ENCODE measurements at regions not wholly inside any gene's neighbourhood (a gene's known extent, or its start where the extent isn't known, plus 50 kb on each side); places are given as distances from the start of the nearest gene placed in this dataset.
"Not testable (repeated sequence)": the region's sequence is repeated elsewhere in the genome, so short reads cannot be mapped to it uniquely, and the experiment has no call there.

DNA sequence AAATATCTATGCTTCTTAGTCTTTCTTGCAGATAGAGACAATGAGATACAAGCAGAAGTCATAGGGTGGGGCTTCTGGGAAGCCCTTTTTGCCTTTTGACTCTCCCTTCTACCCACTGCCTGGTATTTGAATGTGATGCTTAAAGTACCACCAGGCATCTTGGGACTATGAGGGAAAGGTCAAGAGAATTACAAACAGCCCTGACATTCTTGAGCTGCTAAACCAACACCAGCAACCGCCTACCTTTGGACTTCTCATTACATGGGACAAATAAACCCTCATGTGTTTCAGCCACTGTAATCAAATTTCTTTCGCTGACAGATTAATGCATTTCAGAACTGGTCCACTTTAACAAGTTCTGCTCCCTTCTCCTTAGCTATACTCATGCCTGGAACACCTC, 112.8 kb downstream of the LUZP4 start:
- DNase-seq (ENCODE audit: low read depth, low spot score): no peak

DNA sequence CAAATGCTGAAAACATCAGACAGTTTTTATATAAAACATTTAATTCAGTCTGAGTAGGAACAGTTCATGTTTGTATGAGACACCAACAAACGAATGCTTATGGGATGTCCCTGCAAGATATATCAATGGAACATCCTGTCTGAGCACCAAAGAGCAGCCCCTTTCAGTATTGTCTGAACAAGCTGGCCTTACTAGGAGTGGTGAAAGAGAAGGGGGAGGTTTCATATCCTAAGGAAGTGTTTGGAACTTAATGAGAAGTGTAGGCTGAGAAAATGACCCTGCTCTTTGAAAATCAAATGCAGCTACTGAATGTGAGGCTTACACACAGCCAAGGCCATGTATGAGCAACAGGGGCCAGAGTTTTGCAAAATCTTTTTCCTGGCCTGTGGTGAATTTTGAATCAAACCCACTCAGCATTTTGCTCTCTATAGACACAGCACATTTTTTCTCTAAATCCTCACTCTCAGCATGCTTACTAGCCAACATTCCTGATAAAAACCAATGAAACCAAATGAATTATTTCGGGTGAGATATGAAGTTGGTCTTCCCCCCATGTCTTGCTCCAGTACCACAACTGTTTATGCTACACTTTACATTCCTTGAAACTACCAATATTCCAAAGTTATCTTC, 119.4 kb downstream of the LUZP4 start:
- DNase-seq (ENCODE audit: low read depth, low spot score): no peak

DNA sequence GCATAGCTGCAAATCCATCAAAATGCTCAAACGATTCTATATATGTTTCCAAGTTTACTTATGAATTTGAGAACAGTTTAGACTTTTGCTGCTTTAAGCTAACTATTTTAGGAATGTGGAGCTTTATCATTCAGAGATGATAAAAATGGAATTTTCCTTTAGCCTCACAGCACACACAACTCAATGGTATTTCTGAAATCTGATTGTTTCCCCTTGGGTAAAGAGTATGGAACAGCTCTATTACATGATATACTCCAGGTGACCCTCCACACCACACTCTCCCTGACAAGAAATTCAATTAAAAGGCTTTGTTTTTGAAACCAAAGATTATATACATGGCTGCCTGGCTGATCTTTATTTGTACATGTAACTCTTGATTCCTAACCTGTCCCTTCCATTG, 120.0 kb downstream of the LUZP4 start:
- DNase-seq (ENCODE audit: low read depth, low spot score): no peak

DNA sequence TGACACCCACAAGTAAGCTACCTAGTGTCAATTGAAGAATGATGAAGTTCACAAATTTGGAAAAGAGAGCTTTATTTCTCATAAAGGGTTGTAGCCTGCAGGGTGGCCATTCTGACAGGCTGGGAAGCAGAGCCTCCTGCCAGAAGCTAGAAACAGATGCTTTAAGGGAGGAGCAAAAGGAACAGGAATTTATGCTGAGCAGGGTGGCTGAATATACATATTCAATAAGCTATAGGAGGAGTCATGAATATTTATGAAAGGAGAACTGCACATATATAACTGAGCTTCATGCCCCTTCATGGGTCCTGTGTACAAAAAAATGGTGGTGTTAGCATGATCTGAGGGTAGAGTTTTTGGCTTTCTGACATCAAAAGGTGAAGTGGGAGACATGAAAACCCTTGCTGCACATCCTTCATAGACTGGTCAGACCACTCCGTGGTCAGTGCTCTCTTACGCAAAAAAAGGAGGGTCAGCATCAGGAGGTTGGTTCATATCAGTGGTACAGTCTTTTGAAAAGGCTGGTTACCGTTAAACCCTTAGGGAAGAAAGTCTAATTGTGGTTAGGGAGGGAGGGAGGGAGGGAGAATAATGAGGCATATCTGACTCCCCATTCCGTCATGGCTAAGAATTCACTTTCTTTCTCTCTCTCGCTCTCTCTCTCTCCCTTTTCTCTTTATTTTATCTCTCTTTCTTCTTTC, 121.4 kb downstream of the LUZP4 start:
- no peak for DNase-seq (ENCODE audit: low read depth, low spot score)

DNA sequence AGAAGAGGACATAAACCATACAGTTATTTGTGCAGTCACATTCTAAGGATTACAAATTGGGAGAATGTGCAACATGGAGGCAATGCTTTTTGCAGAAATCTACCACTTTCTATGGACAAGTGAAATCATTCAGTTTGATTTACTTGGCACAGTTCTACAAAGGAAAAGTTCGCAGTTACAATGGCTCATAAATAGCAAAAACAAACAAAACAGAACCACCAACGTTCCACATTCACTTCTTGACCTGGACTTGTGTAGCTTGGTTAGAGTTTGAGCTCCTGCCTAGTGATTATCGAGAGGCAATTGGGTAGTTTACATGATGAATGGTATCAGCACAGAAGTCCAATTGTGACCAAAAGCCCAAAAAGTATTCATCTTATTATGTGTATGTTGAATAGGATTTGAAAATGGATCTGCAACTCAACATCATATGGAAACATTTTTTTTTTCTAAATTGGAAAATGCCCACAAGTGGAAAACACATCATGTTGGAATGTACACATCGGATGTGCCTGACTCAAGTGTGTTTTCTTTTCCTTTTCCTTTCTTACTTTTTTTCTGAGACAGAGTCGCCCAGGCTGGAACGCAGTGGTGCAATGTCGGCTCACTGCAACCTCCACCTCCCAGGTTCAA, 123.8 kb downstream of the LUZP4 start:
- DNase-seq (ENCODE audit: low read depth, low spot score): peak; percentile 24

DNA sequence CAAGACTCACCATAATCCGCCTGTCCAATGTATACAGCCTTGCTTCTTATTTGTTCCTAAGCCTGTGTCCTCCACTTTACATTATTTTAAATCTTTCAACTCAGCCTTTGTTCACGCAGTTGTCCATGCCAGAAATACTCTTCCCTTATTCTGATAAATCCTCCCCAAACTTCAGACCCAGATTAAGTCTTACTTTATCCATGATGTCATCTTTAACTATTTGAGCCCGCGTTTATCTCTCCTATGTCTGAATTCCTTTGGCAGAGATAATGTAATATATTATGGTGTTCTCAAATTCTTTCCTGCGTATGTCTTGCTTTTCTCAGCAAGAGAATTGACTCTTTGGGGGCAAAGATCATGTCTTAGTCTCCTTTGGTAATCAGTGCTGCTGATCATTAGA, 129.6 kb downstream of the LUZP4 start:
- no peak for DNase-seq (ENCODE audit: low read depth, low spot score)

DNA sequence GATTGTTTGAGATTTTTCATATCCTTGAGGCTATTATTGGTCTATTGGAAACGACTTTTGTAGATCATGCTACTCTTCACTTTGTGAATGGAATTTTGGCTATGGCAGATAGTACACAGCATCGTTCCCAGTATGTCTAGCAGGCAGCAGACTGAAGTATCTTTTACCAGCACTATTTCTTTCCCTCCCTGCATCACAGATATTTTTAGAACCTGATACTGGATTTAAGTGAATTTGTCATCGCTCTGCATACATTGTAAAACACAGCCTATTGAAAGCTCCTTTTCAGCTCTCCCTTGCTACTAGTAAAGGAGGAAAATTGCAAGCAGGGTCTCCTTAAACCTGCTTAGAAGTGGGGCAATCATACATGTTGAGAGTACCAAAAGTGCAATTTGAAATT, 133.6 kb downstream of the LUZP4 start:
- DNase-seq (ENCODE audit: low read depth, low spot score): no peak

DNA sequence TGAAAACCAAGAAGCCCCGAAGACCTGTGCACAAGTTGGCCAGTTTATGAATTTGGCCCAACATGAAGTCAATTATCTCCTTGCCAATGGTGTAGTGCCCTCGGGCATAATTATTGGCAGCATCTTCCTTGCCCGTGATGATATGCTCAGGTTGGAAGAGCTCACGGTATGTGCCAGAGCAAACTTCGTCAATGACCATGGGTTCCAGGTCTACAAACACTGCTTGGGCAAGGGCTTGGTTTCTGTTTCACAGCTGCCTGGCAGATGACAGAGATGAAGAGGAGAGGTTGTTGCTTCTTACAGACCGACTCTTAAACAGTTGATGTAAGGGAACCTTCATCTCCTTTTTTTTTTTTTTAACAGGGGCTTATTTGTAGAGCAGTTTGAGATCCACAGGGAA, 135.6 kb upstream of the PLS3 start:
- DNase-seq (ENCODE audit: low read depth, low spot score): no peak

DNA sequence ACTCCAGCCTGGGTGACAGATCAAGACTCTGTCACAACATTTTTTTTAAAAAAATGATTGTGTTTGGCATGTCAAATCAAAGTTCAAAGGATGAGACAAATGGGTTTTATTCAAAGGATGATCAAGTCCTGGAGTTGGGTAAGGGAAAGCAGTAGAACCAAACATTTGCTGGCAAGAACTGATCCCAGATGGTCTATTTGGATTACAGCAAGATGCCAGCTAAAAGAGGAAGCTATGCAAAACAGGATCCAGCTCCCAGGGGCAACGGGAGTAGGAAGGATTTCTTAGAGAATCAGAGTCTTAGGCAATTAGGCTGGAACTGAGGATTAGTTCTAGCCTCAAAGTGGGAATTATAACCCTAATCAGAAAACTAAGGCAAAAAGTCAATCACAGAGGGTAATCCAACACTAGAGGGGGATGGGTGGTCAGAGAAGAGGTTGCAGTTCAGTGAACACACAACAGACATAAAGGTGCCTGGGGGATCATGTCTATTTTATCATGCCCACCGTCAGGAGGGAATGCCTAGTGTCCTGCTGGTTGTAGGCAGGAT, 133.0 kb upstream of the PLS3 start:
- DNase-seq (ENCODE audit: low read depth, low spot score): no peak

DNA sequence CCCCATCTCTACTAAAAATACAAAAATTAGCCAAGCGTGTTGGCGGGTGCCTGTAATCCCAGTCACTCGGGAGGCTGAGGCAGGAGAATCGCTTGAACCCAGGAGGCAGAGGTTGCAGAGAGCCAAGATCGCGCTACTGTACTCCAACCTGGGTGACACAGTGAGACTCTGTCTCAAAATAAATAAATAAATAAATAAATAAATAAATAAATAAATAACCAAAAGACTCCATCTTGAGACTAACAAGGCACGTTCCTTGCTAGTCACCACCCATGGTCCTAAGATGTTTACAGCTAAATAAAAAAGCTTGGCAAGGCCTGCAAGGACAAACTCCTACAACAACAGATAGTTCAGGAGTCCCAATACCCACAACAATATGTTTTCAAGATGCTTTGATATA, 126.1 kb upstream of the PLS3 start:
- not testable (repeated sequence) for DNase-seq (ENCODE audit: low read depth, low spot score)

DNA sequence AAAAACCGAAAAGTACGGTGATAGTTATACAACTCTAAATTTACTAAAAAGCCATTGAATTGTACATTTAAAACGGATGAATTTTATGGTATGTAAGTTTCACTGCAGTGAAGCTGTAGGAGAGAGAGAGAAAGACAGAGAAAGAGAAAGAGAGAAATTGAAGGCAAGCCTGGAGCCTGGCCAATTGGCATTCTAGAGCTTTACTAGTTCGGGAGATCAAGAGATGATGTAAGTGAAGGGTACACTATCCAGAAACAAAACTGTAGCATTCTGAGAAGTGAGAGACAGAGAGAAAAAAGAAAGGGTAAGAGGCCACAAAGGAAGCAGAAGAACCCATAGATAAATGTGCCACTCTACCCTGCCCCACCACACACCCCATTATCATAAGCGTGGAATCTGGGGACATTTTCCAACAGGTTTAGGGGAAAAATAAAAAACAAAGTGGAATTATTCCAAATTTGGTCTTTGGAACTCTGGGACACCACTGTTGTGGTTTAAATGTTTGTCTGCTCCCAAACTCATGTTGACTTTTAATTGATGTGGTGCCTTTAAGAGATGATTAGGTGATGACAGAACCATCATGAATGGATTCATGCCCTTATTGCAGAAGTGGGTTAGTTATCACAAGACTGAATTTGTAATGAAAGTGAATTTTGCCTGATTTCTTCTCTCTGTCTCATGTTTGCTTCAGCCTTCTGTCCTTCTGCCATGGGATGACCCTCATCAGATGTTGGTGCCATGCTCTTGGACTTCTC, 123.0 kb upstream of the PLS3 start:
- DNase-seq (ENCODE audit: low read depth, low spot score): no peak

DNA sequence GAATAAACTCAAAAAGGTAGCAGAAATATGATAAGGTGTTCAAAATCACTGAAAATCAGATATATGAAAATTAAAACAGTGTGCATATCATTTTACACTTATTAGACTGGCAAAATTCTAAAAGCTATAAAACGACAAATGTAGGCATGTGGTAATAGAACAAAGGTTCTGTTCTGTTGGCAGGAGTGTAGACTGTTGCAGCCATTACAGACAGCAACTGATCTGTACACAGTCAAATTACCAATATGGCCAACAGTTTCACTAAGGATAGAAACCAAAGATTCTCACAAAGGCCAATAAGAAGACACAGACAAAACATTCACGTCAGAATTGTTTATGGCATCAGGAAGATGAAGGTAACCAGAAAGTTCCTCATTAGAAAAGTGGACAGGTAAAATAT, 112.8 kb upstream of the PLS3 start:
- DNase-seq (ENCODE audit: low read depth, low spot score): no peak

DNA sequence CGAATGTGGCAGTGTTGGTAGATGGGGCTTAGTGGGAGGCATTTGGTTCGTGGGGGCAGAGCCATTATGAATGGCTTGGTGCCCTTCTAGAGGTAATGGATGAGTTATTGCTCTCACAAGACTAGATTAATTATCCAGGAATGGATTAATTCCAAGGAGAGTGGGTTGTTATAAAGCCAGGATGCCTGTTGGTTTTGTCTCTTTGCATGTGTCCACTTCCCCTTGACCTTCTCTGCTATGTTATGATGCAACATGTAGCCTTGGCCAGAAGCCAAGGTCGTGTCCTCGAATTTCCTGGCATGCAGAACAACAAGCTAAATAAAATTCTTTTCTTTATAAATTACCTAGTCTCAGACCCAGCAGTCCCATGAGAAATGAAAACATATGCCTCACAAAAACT, 111.2 kb upstream of the PLS3 start:
- DNase-seq (ENCODE audit: low read depth, low spot score): peak; percentile 29

DNA sequence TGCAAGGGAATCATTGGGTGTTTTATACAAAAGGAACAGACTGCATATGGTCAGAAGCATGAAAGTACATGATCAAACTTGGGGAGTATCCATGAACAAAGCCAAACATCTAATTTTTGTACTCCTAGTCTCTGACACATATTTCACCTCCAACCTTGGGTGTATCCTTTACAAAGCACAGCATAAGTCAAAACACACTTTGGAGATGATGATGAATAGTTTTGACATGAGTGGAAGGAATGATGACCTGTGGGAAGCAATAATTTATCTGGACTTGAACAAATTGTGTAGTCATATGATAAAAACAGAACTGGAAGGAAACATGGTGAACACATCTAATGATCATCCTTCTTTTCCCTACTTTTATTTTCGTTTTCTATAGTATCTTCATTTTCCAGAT, 108.7 kb upstream of the PLS3 start:
- DNase-seq (ENCODE audit: low read depth, low spot score): no peak

DNA sequence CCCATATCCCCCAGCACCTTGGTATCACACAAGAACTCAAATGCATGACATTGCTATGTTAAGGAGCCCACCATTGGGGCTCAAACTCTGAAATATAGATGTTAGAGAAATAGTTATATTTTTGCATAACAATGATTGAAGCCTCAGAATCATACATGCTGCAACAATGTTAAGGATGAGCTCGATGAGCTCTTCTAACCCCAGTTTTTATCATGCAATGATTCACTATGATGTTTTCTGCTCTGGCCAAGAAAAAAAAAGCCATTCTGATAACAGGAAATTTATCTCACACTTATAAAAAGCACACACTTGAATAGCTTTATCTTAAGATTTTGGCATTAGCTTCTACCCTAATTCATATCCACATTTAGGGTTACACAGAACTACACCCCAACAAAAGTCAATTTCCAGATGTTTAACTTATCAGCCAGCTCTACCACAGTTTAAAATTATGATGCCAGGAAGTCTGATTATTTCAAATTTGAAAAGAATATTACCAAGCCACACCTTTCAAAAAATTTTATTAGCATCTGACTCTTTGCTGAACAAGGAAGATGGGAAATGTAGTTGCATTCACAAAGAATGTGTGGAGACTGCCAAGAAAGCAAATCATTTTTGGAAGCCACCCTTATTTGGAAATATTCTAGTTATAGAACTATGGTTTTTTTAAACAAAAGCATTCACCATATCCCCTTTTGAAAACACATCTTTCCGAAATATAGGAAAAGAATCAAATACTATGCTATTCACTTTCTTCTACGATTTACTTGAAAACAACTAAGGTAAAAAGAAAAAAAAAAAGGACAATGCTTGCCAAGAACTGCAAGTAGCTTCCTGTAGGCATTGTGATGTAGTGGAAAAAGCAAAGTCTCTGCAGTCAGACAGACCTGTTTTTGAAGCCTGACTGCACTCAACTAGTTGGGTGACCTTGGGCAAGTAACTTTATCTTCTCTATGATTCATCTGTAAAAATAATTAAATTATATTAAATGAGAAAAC, 100.8 kb upstream of the PLS3 start:
- no peak for DNase-seq (ENCODE audit: low read depth, low spot score)

DNA sequence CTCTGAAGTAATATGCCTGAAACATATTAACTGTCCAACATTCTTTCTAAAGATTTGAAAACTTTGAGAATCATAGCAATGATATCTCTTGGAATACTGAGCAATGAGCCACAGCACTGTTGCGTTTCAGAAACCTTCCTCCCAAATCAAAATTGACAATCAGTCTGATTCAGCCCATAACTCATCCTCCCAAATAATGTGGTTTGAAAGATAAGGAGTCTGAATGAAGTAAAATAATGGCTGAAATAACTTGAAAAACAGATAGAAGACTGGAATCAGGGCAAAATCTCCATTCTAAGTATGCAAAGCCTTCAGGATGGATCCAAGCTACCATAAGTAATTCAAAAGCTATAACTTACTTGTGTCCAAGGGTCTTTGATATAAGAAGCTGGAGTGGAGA, 98.6 kb upstream of the PLS3 start:
- DNase-seq (ENCODE audit: low read depth, low spot score): no peak

DNA sequence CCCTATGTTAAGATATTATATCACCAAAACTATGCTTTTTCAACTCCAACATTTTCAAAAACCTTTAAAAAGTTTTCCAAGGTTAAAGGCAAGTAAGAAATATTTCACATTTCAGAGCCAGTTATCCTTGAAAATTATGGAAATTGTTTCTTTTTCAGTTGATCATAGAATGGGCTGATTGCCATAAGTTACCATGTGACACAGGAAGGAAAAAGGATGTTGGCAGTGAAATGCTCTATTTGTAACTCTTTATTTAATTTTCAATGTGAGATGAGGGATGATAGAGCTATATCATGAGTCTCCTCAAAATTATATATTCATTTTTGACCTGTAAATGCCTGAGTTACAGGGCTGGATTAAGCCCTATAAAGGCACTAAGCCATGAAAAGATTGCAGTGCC, 93.0 kb upstream of the PLS3 start:
- DNase-seq (ENCODE audit: low read depth, low spot score): no peak

DNA sequence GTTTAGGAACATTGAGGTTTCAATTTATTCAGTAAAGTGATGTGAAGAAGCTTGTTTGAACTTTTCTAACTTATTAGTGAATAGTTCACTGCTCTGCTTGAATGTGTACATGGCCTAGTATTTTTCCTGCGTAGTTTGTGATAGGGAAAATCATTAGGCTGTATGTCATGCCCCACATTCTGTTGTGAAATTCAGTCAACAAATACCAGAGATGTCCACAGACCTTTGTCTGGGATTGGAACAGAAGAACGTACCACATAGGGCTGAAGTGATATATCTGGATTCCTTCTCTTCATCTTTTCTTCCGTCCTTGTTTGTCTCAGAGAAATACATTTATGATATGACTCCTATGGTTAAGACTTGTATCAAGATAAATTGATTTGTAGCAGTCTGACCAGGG, 88.8 kb upstream of the PLS3 start:
- no peak for DNase-seq (ENCODE audit: low read depth, low spot score)

DNA sequence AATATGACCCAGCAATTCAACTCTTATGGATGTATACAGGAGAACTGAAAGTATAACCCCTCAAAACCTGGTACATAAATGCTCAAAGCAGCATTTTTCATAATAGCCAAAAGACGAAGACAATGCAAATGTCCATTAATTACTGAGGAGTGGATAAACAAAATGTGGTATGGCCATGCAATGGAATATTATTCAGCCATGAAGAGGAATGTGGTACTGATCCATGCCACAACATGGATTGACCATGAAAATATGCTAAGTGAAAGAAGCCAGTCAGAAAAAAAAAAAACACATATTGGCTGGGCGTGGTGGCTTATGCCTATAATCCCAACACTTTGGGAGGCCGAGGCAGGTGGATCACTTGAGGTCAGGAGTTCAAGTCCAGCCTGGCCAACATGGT, 74.5 kb upstream of the PLS3 start:
- no peak for DNase-seq (ENCODE audit: low read depth, low spot score)

DNA sequence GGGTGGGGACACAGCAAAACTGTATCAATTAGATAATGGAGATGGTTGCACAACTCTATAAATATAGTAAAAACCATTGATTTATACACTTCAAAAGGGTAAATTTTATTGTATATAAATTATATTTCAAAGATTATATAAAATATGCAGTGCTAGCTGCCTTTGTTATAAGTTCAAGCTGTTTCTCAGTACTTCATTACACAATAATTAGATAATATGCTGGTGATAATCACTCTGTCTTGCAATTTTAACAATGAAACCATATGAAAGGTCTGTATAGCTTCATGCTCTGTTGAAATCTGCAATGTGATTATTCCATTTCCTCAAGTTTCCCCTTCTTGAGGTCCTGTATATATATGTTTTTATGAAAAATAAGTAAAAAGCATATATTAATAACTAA, 73.4 kb upstream of the PLS3 start:
- no peak for DNase-seq (ENCODE audit: low read depth, low spot score)

DNA sequence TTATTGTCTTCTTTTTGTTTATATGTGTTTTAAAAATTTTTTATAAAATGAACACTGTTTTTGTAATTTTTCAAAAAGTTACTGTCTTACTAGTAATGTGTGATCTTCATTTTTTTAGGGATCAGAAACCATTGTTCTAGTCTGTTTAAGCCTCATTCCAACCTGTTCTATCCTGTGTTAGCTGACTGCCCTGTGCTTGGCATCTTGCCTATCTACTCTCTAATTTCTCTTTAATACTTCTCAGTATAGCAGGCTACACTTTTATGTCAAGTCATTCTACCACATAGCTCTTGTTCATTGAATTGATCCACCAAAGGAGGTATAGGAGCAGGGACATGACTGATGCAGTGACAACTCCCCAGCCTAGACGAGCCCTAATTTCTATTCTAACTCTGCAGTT, 70.2 kb upstream of the PLS3 start:
- no peak for DNase-seq (ENCODE audit: low read depth, low spot score)
